SK-N-MC (cell line): ENCODE measurements at regions not wholly inside any gene's neighbourhood (a gene's known extent, or its start where the extent isn't known, plus 50 kb on each side); places are given as distances from the start of the nearest gene placed in this dataset.
"Not testable (repeated sequence)": the region's sequence is repeated elsewhere in the genome, so short reads cannot be mapped to it uniquely, and the experiment has no call there.

ENCODE experiments used
- DNase-seq: peaks from one replicate; pipeline ENCODE4 v3.0.0-alpha.2; 2011; ENCODE audit warnings: low read depth, low spot score
- H3K27ac ChIP-seq: fragments of 200-600 bp; sonication (generic); 2 replicates; pipeline ENCODE4 v1.5.1; 2016; ENCODE audit warnings: mixed run types
- H3K36me3 ChIP-seq: fragments of 200-600 bp; sonication (generic); 2 replicates; pipeline ENCODE4 v1.6.1; 2017; ENCODE audit warnings: antibody characterized with exemption, low read length, mixed read lengths; ENCODE audit not compliant: insufficient read depth
- H3K4me3 ChIP-seq: fragments of 200-600 bp; sonication (generic); 2 replicates; pipeline ENCODE4 v1.5.1; 2016
- H3K9ac ChIP-seq: fragments of 200-600 bp; sonication (generic); 2 replicates; pipeline ENCODE4 v1.8.0; 2017; ENCODE audit warnings: mixed run types, mixed read lengths; ENCODE audit not compliant: insufficient read length
- H3K9me3 ChIP-seq: fragments of 200-600 bp; sonication (generic); 2 replicates; pipeline ENCODE4 v1.6.1; 2017; ENCODE audit warnings: low read depth, mild to moderate bottlenecking, antibody characterized with exemption, low read length, moderate library complexity, mixed read lengths
- EZH2 ChIP-seq: fragments of 200-600 bp; sonication (generic); IDR thresholded peaks from one replicate; pipeline ENCODE4 v1.6.1; 2017; ENCODE audit warnings: antibody characterized with exemption
- FOXP2 ChIP-seq: optimal IDR thresholded peaks from 2 replicates; pipeline ENCODE3; 2011; ENCODE audit warnings: mild to moderate bottlenecking, moderate library complexity; ENCODE audit not compliant: insufficient read depth; ENCODE audit errors: extremely low read length, control extremely low read depth
- POLR2AphosphoS5 ChIP-seq: IDR thresholded peaks from 2 replicates; pipeline ENCODE4 v1.6.1; 2012; ENCODE audit warnings: mild to moderate bottlenecking, low read depth, low read length, borderline replicate concordance

DNA sequence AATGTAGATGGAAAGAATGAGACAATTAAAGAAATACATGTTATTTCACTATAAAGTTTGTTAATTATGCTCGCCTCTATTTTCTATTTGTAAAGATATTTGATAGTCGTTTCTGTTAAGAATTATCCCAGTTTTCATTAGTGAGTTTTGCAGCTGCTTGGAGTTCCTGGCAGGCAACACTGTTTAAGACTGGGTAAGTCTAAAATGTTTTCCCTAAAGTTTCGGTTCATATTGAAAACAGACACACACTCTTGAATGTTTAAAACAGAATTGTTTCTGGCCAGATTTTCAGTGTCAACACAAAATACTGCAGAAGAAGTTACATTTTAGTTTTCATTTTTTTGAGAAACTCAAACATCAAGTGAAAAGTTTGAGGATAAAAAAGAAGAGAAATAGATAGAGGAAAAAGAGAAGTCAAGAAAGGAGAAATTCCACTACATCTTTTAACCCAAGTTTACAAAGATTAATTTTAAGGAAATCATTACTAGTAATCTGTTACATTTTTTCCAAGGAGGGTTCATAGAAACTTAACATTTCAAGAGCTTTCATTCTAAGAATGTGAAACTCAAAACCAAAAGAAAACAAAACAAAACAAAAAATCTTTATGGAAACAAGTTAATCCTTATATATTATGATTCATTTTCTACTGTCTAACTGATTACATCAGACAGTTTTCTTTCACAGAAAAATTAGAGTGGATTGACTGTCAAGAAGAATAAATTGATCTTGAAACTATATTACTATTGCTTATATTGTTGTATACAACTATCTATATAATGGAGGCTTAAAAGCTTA lies 305.5 kb downstream of the FAT4 start:
- H3K4me3 ChIP-seq, result peak overlapping the region; percentile 14; the same call in 1 of the 2 replicates
- H3K36me3 ChIP-seq, result no peaks in the 10 kb centered on the region
- TF ChIP-seq POLR2AphosphoS5 (no peak), FOXP2 (no peak), EZH2 (no peak)
- no peaks in the 10 kb centered on the region for H3K9me3 ChIP-seq
- H3K9ac ChIP-seq, result peak overlapping the region; percentile 37
- 0 out of 2 replicates have a peak overlapping the region, but pooled peaks have one; percentile 15 for H3K27ac ChIP-seq
- DNase-seq, result no peak

DNA sequence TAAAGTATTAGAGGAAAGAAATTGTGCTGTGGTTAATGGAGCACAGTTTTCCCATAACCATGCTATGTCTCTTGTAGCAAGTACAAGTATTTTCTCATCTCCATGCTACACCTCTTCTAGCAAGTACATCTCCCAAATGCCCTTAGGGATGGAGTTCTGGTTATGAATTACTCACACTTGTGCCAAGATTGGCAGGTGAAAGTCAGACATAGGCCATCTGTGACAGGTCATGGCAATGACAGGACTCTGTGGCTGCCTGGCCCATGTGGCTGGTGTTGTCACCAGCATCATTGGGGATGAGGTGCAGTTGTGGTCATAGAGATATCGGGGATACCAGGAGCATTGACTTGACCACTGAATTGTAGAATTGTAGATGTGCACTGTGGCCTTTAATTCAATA lies 310.2 kb downstream of the FAT4 start:
- Histone ChIP-seq H3K9me3 (no peaks in the 10 kb centered on the region), H3K9ac (no peak overlapping the region), H3K4me3 (no peak overlapping the region), H3K36me3 (no peaks in the 10 kb centered on the region), H3K27ac (no peak overlapping the region)
- no peak for DNase-seq
- no peak for TF ChIP-seq FOXP2
- no peak for TF ChIP-seq EZH2
- no peak for TF ChIP-seq POLR2AphosphoS5

DNA sequence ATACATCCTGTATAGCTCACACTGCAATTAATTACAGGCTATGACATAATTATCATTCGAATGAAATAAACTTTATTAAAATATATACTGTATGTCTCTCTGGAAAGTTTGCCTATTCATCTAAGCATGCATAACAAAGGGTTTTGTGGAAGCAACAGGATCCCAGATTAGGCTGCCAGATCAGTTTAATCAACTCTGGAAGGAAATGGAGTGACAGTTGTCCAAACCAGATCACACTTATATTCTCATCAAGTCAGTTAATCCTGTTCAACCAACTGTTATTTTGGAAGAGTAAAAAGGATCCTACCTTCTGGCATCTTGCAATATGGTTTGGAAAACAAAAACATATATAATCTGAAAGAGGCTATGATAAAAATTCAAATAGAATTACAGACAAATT lies 312.2 kb downstream of the FAT4 start:
- no peak overlapping the region for H3K9ac ChIP-seq
- no peaks in the 10 kb centered on the region for H3K36me3 ChIP-seq
- no peak overlapping the region for H3K4me3 ChIP-seq
- H3K9me3 ChIP-seq, result no peaks in the 10 kb centered on the region
- TF ChIP-seq FOXP2 (no peak), EZH2 (no peak), POLR2AphosphoS5 (no peak)
- no peak overlapping the region for H3K27ac ChIP-seq
- DNase-seq, result no peak

DNA sequence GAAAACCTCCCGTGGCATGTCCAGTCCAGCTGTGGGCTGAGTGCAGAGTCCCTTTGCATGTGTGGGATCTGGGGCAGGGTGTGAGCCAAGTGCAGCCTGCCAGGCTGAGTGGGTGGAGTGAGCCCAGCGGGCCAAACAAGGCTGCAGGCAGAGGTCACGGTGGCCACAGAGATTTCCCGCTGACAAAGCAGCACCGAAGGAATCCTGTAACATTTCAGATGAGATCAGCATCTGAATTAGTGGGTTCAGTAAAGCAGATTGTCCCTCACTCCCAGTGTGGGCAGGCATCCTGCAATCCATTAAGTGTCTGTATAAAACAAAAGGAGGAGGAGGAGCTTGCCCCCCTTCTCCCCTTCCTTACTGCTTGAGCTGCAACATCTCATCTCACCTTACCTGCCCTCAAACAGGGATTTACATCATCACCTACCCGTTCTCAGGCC lies 324.4 kb downstream of the FAT4 start:
- no peaks in the 10 kb centered on the region for H3K36me3 ChIP-seq
- no peak overlapping the region for H3K4me3 ChIP-seq
- no peak overlapping the region for H3K9ac ChIP-seq
- no peaks in the 10 kb centered on the region for H3K9me3 ChIP-seq
- DNase-seq, result no peak
- H3K27ac ChIP-seq, result no peak overlapping the region
- TF ChIP-seq EZH2, result no peak
- TF ChIP-seq POLR2AphosphoS5, result no peak
- no peak for TF ChIP-seq FOXP2

DNA sequence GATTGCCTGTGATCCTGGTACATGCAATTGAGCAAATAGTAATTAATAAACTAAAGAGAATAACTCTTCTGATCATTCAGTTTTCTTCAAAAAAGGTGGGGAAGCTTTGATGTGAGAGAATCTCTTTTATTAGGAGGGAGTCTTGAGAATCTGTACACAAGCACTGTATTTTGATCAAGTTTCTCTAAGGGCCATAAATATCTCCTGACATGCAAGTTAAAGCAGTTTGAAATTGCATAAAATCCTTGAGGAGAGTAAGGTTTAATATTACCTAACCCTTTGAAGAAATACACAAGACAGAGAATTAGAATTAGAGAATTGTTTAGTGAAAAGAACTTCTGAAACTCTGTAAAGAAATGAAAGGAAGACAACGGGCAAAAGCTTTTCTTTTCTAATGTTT lies 326.9 kb downstream of the FAT4 start:
- no peak for DNase-seq
- Histone ChIP-seq H3K9ac (no peak overlapping the region), H3K27ac (no peak overlapping the region), H3K4me3 (no peak overlapping the region), H3K36me3 (no peaks in the 10 kb centered on the region), H3K9me3 (no peaks in the 10 kb centered on the region)
- TF ChIP-seq EZH2 (no peak), FOXP2 (no peak), POLR2AphosphoS5 (no peak)

GRCh38 chr4:125642645-125643044 lies 327.9 kb downstream of the FAT4 start:
- H3K9ac ChIP-seq, result no peak overlapping the region
- no peak overlapping the region for H3K4me3 ChIP-seq
- TF ChIP-seq EZH2 (no peak), POLR2AphosphoS5 (no peak), FOXP2 (no peak)
- no peaks in the 10 kb centered on the region for H3K9me3 ChIP-seq
- H3K27ac ChIP-seq, result no peak overlapping the region
- DNase-seq, result no peak
- H3K36me3 ChIP-seq, result no peaks in the 10 kb centered on the region

DNA sequence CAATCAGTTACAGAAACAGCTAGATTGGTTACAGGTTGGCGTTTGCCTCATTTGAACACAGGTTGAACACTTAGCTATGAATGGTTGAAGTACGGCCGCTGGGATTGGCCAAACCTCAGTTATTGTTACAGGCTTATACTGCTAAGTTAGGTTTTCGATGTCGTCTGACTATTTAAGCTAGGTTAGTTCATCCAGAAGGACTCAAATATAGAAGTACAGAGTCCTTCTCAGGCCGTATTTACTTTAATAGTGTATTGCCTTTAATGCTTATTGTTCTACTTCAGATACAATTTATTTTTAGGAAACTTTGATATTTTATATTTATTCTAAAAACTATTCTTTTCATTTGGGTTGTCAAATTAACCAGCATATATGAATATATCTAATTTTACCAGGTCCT lies 334.7 kb downstream of the FAT4 start:
- H3K4me3 ChIP-seq, result no peak overlapping the region
- TF ChIP-seq EZH2 (no peak), FOXP2 (no peak), POLR2AphosphoS5 (no peak)
- no peak overlapping the region for H3K9ac ChIP-seq
- H3K9me3 ChIP-seq, result no peaks in the 10 kb centered on the region
- H3K36me3 ChIP-seq, result no peaks in the 10 kb centered on the region
- H3K27ac ChIP-seq, result no peak overlapping the region
- DNase-seq, result no peak

DNA sequence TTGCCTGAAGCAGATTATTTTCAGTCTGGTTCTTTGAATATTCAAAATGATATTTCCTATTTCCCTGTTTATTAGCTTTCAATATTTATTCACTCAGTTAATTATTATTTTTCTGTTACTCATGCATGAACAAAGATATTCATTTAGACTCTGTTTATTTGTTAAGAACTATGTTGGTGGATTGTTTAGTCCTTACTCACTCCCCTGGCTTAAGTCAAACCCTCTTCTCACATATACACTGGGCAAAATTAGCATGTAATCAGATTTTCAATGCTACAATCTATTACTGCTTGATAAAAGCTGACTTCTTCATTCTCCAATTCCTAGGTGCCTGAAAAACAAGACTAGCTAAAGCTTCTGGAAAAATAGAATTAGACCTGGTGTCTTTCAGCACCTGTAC lies 335.8 kb downstream of the FAT4 start:
- DNase-seq, result no peak
- no peak overlapping the region for H3K4me3 ChIP-seq

GRCh38 chr4:125651707-125652357 lies 337.1 kb downstream of the FAT4 start:
- DNase-seq, H3K36me3 ChIP-seq, H3K4me3 ChIP-seq, H3K9me3 ChIP-seq, H3K9ac ChIP-seq, H3K27ac ChIP-seq: not testable (repeated sequence)

More for the DNA sequence above, 335.8 kb downstream of the FAT4 start:
- Histone ChIP-seq H3K9ac (no peak overlapping the region), H3K36me3 (no peaks in the 10 kb centered on the region), H3K27ac (no peak overlapping the region), H3K9me3 (no peaks in the 10 kb centered on the region)
- no peak for TF ChIP-seq EZH2
- no peak for TF ChIP-seq POLR2AphosphoS5
- TF ChIP-seq FOXP2, result no peak
